DMS 273 (cell line): ENCODE measurements at regions not wholly inside any gene's neighbourhood (a gene's known extent, or its start where the extent isn't known, plus 50 kb on each side); places are given as distances from the start of the nearest gene placed in this dataset.

ENCODE experiments used
- DNase-seq: peaks from one replicate; lab custom pipeline; 2025; ENCODE audit not compliant: unreplicated experiment; lab: John Stamatoyannopoulos, UW

- DNase-seq, result no peak
Observed at GRCh38 chr1:233516732-233517131, 97.2 kb upstream of the KCNK1 start.

GRCh38 chr1:233518344-233518743 lies 95.6 kb upstream of the KCNK1 start:
- DNase-seq, result peak; percentile 83

DNA sequence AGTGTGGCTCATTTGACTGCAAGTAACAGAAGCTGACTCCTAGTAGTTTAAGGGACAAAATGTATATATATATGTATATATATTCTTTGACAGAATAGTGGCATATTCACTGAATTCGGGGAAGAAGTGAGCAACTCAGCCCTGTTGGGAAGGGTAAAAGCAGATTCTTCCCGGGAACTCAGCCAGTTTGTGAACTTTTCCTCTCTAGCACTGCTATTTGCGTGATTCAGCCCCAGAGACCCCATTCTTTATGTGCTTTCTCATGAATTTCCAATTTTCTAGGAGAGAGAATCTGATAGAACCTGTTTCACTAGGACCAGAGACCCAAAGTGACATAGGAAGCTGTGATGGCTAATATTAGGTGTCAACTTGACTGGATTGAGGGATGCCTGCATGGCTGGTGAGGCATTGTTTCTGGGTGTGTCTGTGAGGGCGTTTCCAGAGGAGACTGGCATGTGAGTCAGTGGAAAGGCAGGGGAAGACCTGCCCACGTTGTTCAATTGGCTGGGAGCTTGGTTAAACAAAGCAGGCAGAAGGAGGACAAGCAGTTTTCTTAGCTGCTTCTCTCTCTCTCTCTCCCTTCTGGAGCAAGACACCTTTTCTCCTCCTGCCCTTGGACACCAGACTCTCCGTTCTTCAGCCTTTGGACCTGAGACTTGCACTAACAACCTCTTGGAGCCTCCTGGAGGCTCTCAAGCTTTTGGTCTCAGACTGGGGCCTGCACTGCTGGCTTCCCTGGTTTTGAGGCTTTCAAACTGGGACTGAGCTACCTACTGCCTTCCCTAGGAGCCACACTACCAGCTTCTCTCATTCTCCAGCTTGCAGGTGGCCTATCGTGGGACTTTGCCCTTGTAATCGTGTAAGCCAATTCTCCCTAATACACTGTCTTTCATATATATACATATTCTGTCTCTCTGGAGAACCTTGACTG lies 93.4 kb upstream of the KCNK1 start:
- DNase-seq, result no peak

DNA sequence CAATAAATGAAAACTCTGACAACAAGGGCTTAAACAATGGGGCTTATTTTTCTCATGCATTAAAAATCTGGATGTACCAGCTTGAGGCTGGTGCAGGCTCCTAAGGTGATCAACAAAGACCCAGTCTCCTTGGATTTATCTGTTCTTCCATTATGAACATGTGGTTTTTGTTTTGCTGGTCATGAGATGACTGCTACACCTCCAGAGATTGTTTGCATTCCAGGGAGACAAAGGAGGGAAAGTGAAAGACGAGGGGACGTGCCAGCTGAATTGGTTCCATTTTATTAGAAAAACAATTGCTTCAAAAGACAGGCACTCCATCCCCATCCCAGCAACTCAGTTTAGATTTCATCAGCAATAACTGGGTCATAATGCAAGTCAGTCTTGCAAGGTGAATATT lies 90.9 kb upstream of the KCNK1 start:
- DNase-seq, result no peak

GRCh38 chr1:233527818-233528217 lies 86.1 kb upstream of the KCNK1 start:
- DNase-seq, result peak; percentile 2

DNA sequence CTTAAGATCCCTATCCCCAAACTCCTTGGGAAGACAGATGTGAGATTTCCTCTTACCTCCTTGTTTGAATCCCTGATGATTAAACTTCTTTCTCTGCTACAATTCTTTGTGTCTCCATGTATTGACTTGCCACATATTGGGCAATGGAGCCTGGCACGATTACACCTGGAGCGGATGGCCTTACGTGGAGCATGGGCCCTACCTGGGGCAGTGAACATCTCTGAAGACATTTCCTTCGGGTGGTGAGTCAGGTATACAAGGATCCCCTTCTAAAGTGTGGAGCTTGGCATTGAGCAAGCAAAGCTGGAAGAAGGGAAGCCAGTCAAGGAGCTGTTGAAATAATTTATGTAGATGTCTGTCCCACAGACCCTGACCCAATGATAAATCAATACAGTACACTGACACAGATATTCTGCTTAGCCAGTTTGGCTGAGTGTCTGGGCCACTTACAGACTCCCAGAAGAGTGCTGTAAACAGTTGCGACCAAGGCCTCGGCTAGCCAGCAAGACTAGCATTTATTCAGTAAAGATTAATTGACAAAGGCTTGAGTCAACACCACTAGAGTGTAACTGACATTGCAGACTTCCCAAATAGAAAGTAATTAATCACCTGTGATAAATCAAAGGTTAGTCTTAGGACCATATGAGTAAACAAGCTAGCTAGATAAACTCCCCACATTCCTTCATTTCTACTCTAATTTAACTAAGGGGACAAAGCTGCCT lies 83.1 kb upstream of the KCNK1 start:
- DNase-seq, result no peak

- DNase-seq, result no peak
Observed at GRCh38 chr1:233540816-233541215, 73.1 kb upstream of the KCNK1 start.

- DNase-seq, result peak; percentile 15
Observed at GRCh38 chr1:233543338-233544255, 70.3 kb upstream of the KCNK1 start.

GRCh38 chr1:233544304-233544703 lies 69.6 kb upstream of the KCNK1 start:
- DNase-seq, result no peak

DNA sequence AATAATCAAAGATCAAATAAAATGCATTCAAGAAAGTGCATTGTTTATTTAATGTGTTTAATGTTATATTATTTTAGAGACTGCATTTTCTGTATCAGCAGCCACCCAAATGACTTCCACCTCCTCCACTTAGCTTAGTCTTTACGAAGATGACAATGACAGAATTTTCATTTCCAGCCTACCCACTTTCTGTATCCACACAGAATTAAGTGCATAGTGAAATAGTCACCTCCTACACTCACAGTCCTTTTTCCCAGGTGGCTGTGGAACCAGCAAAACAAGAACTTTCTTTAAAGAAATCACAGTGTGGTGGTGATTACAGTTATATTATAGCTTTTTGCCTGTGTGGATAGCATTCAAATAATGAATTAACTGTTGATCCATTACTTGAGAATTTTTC lies 66.2 kb upstream of the KCNK1 start:
- no peak for DNase-seq

DNA sequence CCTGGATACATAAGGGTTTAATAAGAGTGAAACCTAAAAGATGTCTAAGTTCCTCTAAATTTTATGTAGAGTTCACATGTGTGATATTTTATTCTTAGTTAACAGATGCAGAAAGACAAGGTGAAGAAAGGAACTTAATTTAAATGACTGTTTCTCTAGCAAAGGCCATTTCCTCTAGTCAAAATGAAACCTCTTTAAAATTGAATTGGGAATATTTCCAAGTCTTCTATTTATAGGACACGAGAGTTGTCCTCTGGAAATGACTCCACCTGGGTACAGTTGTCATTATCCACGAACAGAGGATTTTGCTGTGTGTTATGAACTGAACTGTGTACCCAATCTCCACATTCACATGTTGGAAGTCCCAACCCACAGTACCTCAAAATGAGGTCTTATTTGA lies 64.5 kb upstream of the KCNK1 start:
- no peak for DNase-seq

DNA sequence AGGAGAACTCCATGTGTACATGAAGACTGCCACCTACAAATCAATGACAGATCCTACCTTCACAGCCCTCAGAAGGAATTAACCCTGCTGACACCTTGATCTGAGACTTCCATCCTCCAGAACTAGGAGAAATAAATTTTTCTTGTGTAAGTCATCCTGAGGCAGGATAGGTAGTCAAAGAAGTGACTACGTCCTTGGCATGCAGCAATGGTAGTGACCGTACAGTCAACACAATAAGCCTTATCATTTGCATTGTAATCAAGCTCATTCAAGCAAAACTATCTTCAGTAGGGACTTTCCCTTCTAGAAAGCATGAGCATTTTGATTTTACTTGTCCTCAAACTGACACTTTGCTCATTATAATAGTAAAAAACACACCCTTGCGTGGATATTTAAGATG lies 64.0 kb upstream of the KCNK1 start:
- DNase-seq, result no peak

GRCh38 chr1:233554037-233554436 lies 59.9 kb upstream of the KCNK1 start:
- no peak for DNase-seq

- DNase-seq, result peak; percentile 19
Observed at GRCh38 chr1:233561708-233562426, 52.0 kb upstream of the KCNK1 start.
